ENCODE measurements at regions not wholly inside any gene's neighbourhood (a gene's known extent, or its start where the extent isn't known, plus 50 kb on each side); places are given as distances from the start of the nearest gene placed in this dataset.

DNA sequence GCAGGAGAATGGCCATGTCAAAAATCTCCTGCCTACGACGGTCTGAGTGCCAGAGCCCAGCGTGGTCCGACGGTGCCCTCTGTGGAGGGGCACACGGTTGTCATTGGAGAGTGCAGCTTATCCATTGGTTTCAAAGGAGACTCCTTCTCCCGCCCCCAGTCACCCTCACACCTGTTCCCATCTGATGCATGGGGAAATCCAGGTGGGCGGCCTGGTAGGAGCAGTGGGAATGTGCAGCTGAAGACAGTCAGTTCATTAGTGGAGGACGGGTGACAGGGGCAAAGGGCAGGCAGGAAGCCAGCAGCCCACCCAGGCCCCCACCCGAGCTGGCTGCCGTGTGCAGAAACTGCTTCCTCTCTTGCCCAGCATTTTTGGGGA lies 162.3 kb downstream of the IRF8 start:
- Histone ChIP-seq H3K36me3 (ENCODE audit: control insufficient read depth, insufficient read depth, low read length) (no peaks in the 10 kb centered on the region), H3K27ac (ENCODE audit: low read length) (no peak overlapping the region), H3K9me3 (ENCODE audit: control insufficient read depth, insufficient read depth, low read depth, low read length) (no peaks in the 10 kb centered on the region), H3K27me3 (ENCODE audit: control insufficient read depth, insufficient read depth, low read length) (peaks cover 4% of the 10 kb centered on the region; the same call in 1 of the 2 replicates), H3K4me3 (ENCODE audit: low read depth in 2 of 2, low read length in 2 of 2) (no peak overlapping the region), H3K4me1 (ENCODE audit: control insufficient read depth, insufficient read depth, low read length) (no peaks in the 10 kb centered on the region)
- intact Hi-C loops (cut with micrococcal nuclease; ENCODE audit: unreplicated experiment) (no loop called here), in situ Hi-C loops (cut with HindIII; ENCODE audit: low pct_unique_long_range_greater_than_20kb, low sequenced_read_pairs) (no loop called here)
- ChIA-PET CTCF (interaction anchor here (0.6 kb wide), 1 partner anchor 45 kb away, joined by 4 read pairs; no protein-coding TSS in a partner anchor), POLR2A (no interaction called here)
- no TSS peak for BruUV-seq (replicated peaks)
- no peak for DNase-seq (ENCODE audit: low read depth, low spot score)
- TF ChIP-seq POLR2AphosphoS5 (IDR thresholded peaks at IDR 0.05; ENCODE audit: low read depth, low read length) (no peak), TCF7L2 (IDR thresholded peaks at IDR 0.05; ENCODE audit: low read depth, low read length) (no peak), SIN3A (IDR thresholded peaks at IDR 0.05; ENCODE audit: borderline replicate concordance, insufficient read depth, low read depth, low read length) (no peak)
- TF ChIP-seq, protein P1, sequence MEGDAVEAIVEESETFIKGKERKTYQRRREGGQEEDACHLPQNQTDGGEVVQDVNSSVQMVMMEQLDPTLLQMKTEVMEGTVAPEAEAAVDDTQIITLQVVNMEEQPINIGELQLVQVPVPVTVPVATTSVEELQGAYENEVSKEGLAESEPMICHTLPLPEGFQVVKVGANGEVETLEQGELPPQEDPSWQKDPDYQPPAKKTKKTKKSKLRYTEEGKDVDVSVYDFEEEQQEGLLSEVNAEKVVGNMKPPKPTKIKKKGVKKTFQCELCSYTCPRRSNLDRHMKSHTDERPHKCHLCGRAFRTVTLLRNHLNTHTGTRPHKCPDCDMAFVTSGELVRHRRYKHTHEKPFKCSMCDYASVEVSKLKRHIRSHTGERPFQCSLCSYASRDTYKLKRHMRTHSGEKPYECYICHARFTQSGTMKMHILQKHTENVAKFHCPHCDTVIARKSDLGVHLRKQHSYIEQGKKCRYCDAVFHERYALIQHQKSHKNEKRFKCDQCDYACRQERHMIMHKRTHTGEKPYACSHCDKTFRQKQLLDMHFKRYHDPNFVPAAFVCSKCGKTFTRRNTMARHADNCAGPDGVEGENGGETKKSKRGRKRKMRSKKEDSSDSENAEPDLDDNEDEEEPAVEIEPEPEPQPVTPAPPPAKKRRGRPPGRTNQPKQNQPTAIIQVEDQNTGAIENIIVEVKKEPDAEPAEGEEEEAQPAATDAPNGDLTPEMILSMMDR (IDR thresholded peaks at IDR 0.05) = no peak
- TF ChIP-seq, protein P2, sequence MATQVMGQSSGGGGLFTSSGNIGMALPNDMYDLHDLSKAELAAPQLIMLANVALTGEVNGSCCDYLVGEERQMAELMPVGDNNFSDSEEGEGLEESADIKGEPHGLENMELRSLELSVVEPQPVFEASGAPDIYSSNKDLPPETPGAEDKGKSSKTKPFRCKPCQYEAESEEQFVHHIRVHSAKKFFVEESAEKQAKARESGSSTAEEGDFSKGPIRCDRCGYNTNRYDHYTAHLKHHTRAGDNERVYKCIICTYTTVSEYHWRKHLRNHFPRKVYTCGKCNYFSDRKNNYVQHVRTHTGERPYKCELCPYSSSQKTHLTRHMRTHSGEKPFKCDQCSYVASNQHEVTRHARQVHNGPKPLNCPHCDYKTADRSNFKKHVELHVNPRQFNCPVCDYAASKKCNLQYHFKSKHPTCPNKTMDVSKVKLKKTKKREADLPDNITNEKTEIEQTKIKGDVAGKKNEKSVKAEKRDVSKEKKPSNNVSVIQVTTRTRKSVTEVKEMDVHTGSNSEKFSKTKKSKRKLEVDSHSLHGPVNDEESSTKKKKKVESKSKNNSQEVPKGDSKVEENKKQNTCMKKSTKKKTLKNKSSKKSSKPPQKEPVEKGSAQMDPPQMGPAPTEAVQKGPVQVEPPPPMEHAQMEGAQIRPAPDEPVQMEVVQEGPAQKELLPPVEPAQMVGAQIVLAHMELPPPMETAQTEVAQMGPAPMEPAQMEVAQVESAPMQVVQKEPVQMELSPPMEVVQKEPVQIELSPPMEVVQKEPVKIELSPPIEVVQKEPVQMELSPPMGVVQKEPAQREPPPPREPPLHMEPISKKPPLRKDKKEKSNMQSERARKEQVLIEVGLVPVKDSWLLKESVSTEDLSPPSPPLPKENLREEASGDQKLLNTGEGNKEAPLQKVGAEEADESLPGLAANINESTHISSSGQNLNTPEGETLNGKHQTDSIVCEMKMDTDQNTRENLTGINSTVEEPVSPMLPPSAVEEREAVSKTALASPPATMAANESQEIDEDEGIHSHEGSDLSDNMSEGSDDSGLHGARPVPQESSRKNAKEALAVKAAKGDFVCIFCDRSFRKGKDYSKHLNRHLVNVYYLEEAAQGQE (IDR thresholded peaks at IDR 0.05; ENCODE audit: insufficient read depth in 1 of 2, low read depth in 2 of 2, low read length in 1 of 2) = no peak
- ATAC-seq = no peak

DNA sequence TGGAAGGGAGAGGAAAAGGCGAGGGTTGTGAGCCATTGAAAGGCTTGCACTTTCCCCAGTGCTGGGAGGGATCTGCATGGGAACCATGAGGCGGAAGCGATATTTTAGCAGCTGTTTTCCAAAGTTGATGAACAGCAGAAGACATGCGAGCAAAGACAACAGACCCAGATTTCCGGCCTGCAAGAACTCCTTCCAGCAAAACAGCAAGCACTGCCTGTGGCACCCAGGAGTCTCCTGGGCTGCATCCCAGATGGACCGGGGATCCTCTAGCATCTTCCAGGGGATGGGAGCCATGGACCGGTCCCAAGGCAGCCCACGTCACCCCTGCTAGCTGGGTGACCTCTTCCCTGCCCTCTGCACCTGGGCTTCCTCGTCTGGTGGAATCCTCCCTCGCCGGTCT lies 162.8 kb downstream of the IRF8 start:
- Histone ChIP-seq H3K36me3 (ENCODE audit: control insufficient read depth, insufficient read depth, low read length) (no peaks in the 10 kb centered on the region), H3K9me3 (ENCODE audit: control insufficient read depth, insufficient read depth, low read depth, low read length) (no peaks in the 10 kb centered on the region), H3K27ac (ENCODE audit: low read length) (no peak overlapping the region), H3K27me3 (ENCODE audit: control insufficient read depth, insufficient read depth, low read length) (peaks cover 4% of the 10 kb centered on the region; the same call in 1 of the 2 replicates), H3K4me1 (ENCODE audit: control insufficient read depth, insufficient read depth, low read length) (no peaks in the 10 kb centered on the region), H3K4me3 (ENCODE audit: low read depth in 2 of 2, low read length in 2 of 2) (no peak overlapping the region)
- intact Hi-C loops (cut with micrococcal nuclease; ENCODE audit: unreplicated experiment) (no loop called here), in situ Hi-C loops (cut with HindIII; ENCODE audit: low pct_unique_long_range_greater_than_20kb, low sequenced_read_pairs) (no loop called here)
- TF ChIP-seq POLR2AphosphoS5 (IDR thresholded peaks at IDR 0.05; ENCODE audit: low read depth, low read length) = no peak
- TF ChIP-seq, protein P1 (IDR thresholded peaks at IDR 0.05) = no peak
- TF ChIP-seq, protein P2 (IDR thresholded peaks at IDR 0.05; ENCODE audit: insufficient read depth in 1 of 2, low read depth in 2 of 2, low read length in 1 of 2) = no peak
- no peak for TF ChIP-seq SIN3A (IDR thresholded peaks at IDR 0.05; ENCODE audit: borderline replicate concordance, insufficient read depth, low read depth, low read length)
- TF ChIP-seq TCF7L2 (IDR thresholded peaks at IDR 0.05; ENCODE audit: low read depth, low read length) = no peak
- ChIA-PET CTCF (interaction anchor here (0.6 kb wide), 1 partner anchor 46 kb away, joined by 4 read pairs; no protein-coding TSS in a partner anchor), POLR2A (no interaction called here)
- no peak for DNase-seq (ENCODE audit: low read depth, low spot score)
- BruUV-seq (replicated peaks) = no TSS peak
- no peak for ATAC-seq

Measured in Panc1 (cell line).